B cell (primary cell): ENCODE measurements at regions not wholly inside any gene's neighbourhood (a gene's known extent, or its start where the extent isn't known, plus 50 kb on each side); places are given as distances from the start of the nearest gene placed in this dataset.

Source experiments
- ATAC-seq: fragments of 200-7000 bp; cut with Tn5 transposase; one replicate; pipeline ENCODE4 v1.10.0; 2021; ENCODE audit warnings: low read depth, mild to moderate bottlenecking, moderate number of reproducible peaks, moderate library complexity
- CTCF ChIA-PET: fragments of 350-600 bp; sonication (Branson Sonifier 250); formaldehyde crosslinking; loops from one replicate; lab custom pipeline; 2021; ENCODE audit warnings: antibody characterized with exemption, inconsistent platforms; lab: Charles Lee
- POLR2A ChIA-PET: fragments of 350-600 bp; sonication (Branson Sonifier 250); formaldehyde crosslinking; loops from one replicate; lab custom pipeline; 2021; ENCODE audit warnings: antibody characterized with exemption; lab: Charles Lee
- DNase-seq: peaks from one replicate; pipeline ENCODE4 v3.0.0; 2013
- H2AFZ ChIP-seq: 2 replicates; pipeline ENCODE4 v1.6.1; 2012; ENCODE audit warnings: mild to moderate bottlenecking, low read depth, low read length; ENCODE audit not compliant: insufficient read depth, poor library complexity, severe bottlenecking
- H3K27ac ChIP-seq, 2 donors: 1 replicate in 1 of 2; 2 replicates in 1 of 2; pipeline ENCODE4 v1.5.1; 2012 to 2013; ENCODE audit warnings: low read length in 2 of 2, mild to moderate bottlenecking in 2 of 2, moderate library complexity in 1 of 2
- H3K27me3 ChIP-seq, 4 experiments: fragments of 200-600 bp in 1 of 4; sonication (generic) in 1 of 4; replicated peaks in 1 of 4; 1 replicate in 2 of 4; 2 replicates in 2 of 4; pipeline versions ENCODE4 v1.6.1 to v1.7.0; 2013 to 2016; ENCODE audit warnings: low read length in 3 of 4, mild to moderate bottlenecking in 2 of 4, mixed read lengths in 1 of 4, moderate library complexity in 1 of 4; ENCODE audit not compliant: insufficient read depth in 4 of 4, control insufficient read depth in 3 of 4; ENCODE audit errors: control extremely low read depth in 1 of 4
- H3K36me3 ChIP-seq, 2 experiments: replicated peaks in 1 of 2; 1 replicate in 1 of 2; 2 replicates in 1 of 2; pipeline versions ENCODE4 v1.6.1 to v1.7.1; 2013; ENCODE audit warnings: low read length in 1 of 2; ENCODE audit not compliant: insufficient read depth in 2 of 2, control insufficient read depth in 1 of 2; ENCODE audit errors: control extremely low read depth in 1 of 2, extremely low read depth in 1 of 2
- H3K4me1 ChIP-seq, 2 donors: fragments of 200-600 bp in 1 of 2; sonication (generic) in 1 of 2; 1 replicate in 1 of 2; 2 replicates in 1 of 2; pipeline versions ENCODE4 v1.5.1 to v1.6.1; 2013 to 2017; ENCODE audit warnings: low read length in 2 of 2; ENCODE audit not compliant: control insufficient read depth in 2 of 2, insufficient read depth in 2 of 2
- H3K4me2 ChIP-seq: replicated peaks from 2 replicates; pipeline ENCODE3; 2012; ENCODE audit warnings: mild to moderate bottlenecking, low read depth, low read length; ENCODE audit not compliant: poor library complexity, severe bottlenecking
- H3K4me3 ChIP-seq, 5 experiments: fragments of 200-600 bp in 1 of 5; sonication (generic) in 1 of 5; 1 replicate in 3 of 5; 2 replicates in 2 of 5; pipeline versions ENCODE4 v1.5.1 to v1.7.0; 2011 to 2016; ENCODE audit warnings: low read length in 4 of 5, mild to moderate bottlenecking in 4 of 5, low read depth in 2 of 5, control low read depth in 1 of 5, moderate library complexity in 1 of 5; ENCODE audit not compliant: insufficient read depth in 1 of 5; ENCODE audit errors: control extremely low read depth in 1 of 5, extremely low read depth in 1 of 5
- H3K79me2 ChIP-seq: fragments of 200-600 bp; sonication (generic); one replicate; pipeline ENCODE4 v1.6.0; 2016; ENCODE audit warnings: low read length; ENCODE audit not compliant: control insufficient read depth, insufficient read depth
- H3K9ac ChIP-seq: fragments of 200-600 bp; sonication (generic); 2 replicates; pipeline ENCODE4 v1.6.1; 2017; ENCODE audit warnings: mild to moderate bottlenecking, low read length, moderate library complexity
- H3K9me3 ChIP-seq, 3 donors: one replicate each; pipeline versions ENCODE4 v1.6.1 to v1.7.1; 2013; ENCODE audit warnings: low read length in 2 of 3; ENCODE audit not compliant: control insufficient read depth in 2 of 3, insufficient read depth in 1 of 3; ENCODE audit errors: control extremely low read depth in 1 of 3
- H4K20me1 ChIP-seq: 2 replicates; pipeline ENCODE4 v1.6.0; 2012; ENCODE audit warnings: mild to moderate bottlenecking, low read length; ENCODE audit not compliant: insufficient read depth, control insufficient read depth, poor library complexity, severe bottlenecking
- H3K27ac Mint-ChIP-seq: one replicate; pipeline ENCODE4 v1.8.0; 2021; ENCODE audit warnings: mixed read lengths
- H3K27me3 Mint-ChIP-seq: one replicate; pipeline ENCODE4 v1.8.0; 2021; ENCODE audit warnings: mixed read lengths
- H3K4me1 Mint-ChIP-seq: one replicate; pipeline ENCODE4 v1.8.0; 2021; ENCODE audit warnings: mixed read lengths
- H3K4me3 Mint-ChIP-seq: one replicate; pipeline ENCODE4 v1.8.0; 2021; ENCODE audit warnings: mixed read lengths
- H3K9me3 Mint-ChIP-seq: one replicate; pipeline ENCODE4 v1.8.0; 2022; ENCODE audit warnings: mixed read lengths; ENCODE audit not compliant: insufficient read depth
- EZH2 ChIP-seq: IDR thresholded peaks from 2 replicates; pipeline ENCODE4 v1.6.1; 2012; ENCODE audit warnings: borderline replicate concordance, low read depth, mild to moderate bottlenecking, moderate library complexity, low read length; ENCODE audit not compliant: insufficient read depth, poor library complexity, severe bottlenecking
- WGBS: methylation state at CpG from one replicate; pipeline ENCODE4 v1.1.5; 2013; ENCODE audit warnings: missing lambda C conversion rate; ENCODE audit not compliant: insufficient coverage; 5-methylcytosine and 5-hydroxymethylcytosine counted together
- intact Hi-C: fragments of 100-400 bp; cut with micrococcal nuclease; formaldehyde crosslinking; loops from one replicate; pipeline ENCODE4 v1.10.0; 2022
- TF ChIP-seq, protein P1 (sequence below): fragments of 200-600 bp; IDR thresholded peaks from one replicate; pipeline ENCODE4 v1.8.0; 2022; ENCODE audit warnings: antibody characterized with exemption, mild to moderate bottlenecking

GRCh38 chr6:27617046-27617687, 144.3 kb upstream of the ZNF184 start:
- H3K79me2 ChIP-seq, result no peaks in the 10 kb centered on the region
- peaks cover 6 to 11% of the 10 kb centered on the region in 2 donors for H3K4me1 ChIP-seq
- H3K4me3 ChIP-seq, result no peak overlapping the region
- WGBS, result 7% methylated on average over 9 of the region's 18 CpGs
- ChIA-PET CTCF (interaction anchor here (1.1 kb wide), 1 partner anchor 304 kb away, joined by 3 read pairs; no protein-coding TSS in a partner anchor), POLR2A (interaction anchor here (0.6 kb wide), 1 partner anchor 10 kb away, joined by 6 read pairs; no protein-coding TSS in a partner anchor)
- Mint-ChIP-seq H3K27me3 (peaks cover 71% of the 10 kb centered on the region), H3K9me3 (no peaks in the 10 kb centered on the region), H3K27ac (no peak overlapping the region), H3K4me1 (peaks cover 15% of the 10 kb centered on the region), H3K4me3 (peak overlapping the region; percentile 1)
- H3K27ac ChIP-seq, result no peak overlapping the region
- no peaks in the 10 kb centered on the region for H4K20me1 ChIP-seq
- no peak for DNase-seq
- H3K4me2 ChIP-seq, result peak overlapping the region; percentile 11
- H3K9ac ChIP-seq, result no peak overlapping the region
- peaks cover 0 to 6% (median 2%) of the 10 kb centered on the region in 3 donors for H3K9me3 ChIP-seq
- intact Hi-C loops, result no loop called here
- TF ChIP-seq, protein P1, sequence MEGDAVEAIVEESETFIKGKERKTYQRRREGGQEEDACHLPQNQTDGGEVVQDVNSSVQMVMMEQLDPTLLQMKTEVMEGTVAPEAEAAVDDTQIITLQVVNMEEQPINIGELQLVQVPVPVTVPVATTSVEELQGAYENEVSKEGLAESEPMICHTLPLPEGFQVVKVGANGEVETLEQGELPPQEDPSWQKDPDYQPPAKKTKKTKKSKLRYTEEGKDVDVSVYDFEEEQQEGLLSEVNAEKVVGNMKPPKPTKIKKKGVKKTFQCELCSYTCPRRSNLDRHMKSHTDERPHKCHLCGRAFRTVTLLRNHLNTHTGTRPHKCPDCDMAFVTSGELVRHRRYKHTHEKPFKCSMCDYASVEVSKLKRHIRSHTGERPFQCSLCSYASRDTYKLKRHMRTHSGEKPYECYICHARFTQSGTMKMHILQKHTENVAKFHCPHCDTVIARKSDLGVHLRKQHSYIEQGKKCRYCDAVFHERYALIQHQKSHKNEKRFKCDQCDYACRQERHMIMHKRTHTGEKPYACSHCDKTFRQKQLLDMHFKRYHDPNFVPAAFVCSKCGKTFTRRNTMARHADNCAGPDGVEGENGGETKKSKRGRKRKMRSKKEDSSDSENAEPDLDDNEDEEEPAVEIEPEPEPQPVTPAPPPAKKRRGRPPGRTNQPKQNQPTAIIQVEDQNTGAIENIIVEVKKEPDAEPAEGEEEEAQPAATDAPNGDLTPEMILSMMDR, result no peak
- TF ChIP-seq EZH2, result no peak
- peaks cover 0 to 44% (median 32%) of the 10 kb centered on the region in 4 experiments for H3K27me3 ChIP-seq
- no peak overlapping the region for H2AFZ ChIP-seq
- no peaks in the 10 kb centered on the region for H3K36me3 ChIP-seq
- ATAC-seq, result no peak

DNA sequence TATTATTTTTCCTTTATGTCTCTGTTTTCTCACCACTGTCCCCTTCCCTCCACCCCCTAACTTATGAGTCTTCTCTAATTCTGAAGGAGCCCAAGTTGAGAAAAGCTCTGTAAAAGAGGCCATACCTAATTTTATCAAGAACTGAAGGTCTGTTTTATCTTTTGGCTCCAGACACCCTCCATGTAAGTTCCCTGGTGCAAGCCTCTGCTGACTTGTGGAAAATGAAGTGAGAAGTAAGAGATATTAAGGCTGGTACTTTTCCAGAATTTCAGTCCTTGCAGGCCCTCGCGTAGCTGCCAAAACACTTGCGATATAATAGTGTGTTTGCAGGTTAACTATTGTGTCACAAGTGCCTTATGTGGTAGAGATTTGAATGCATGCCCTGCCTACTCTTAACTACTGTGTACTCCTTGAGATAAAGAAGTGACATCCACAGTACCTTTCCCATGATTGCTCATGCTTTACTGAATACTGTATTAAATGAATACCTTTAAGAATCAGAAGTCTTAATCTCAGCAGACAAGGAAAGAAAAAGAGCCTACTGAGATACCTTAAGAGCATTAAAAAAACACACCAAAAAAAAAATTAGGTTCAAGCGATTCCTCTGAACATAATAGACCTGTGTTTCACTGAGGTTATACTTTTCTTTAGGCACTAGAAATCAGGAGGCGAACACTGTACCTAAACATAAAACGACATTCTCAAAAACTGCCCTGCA, 143.6 kb upstream of the ZNF184 start:
- DNase-seq, result no peak
- ATAC-seq, result no peak
- WGBS, result 90% methylated on average over 2 of the region's 6 CpGs
- CTCF ChIA-PET, result no interaction called here
- POLR2A ChIA-PET, result no interaction called here
- peaks cover 70% of the 10 kb centered on the region for H3K27me3 Mint-ChIP-seq
- Histone ChIP-seq H3K36me3 (no peaks in the 10 kb centered on the region), H4K20me1 (no peaks in the 10 kb centered on the region), H2AFZ (no peak overlapping the region), H3K79me2 (no peaks in the 10 kb centered on the region), H3K27ac (no peak overlapping the region), H3K9ac (no peak overlapping the region), H3K4me1 (peaks cover 6 to 11% of the 10 kb centered on the region in 2 donors), H3K9me3 (peaks cover 0 to 6% (median 2%) of the 10 kb centered on the region in 3 donors), H3K27me3 (peaks cover 0 to 39% (median 32%) of the 10 kb centered on the region in 4 experiments), H3K4me2 (no peak overlapping the region), H3K4me3 (no peak overlapping the region)
- no peaks in the 10 kb centered on the region for H3K9me3 Mint-ChIP-seq
- H3K4me1 Mint-ChIP-seq, result peaks cover 15% of the 10 kb centered on the region
- intact Hi-C loops, result no loop called here
- no peak overlapping the region for H3K4me3 Mint-ChIP-seq
- H3K27ac Mint-ChIP-seq, result no peak overlapping the region
- TF ChIP-seq, protein P1, result no peak
- TF ChIP-seq EZH2, result no peak
